Endodermal cell (in vitro differentiated cells): ENCODE measurements at regions not wholly inside any gene's neighbourhood (a gene's known extent, or its start where the extent isn't known, plus 50 kb on each side); places are given as distances from the start of the nearest gene placed in this dataset.

Experiments
- DNase-seq: peaks from one replicate; pipeline ENCODE4 v3.0.0-alpha.2; 2017
- H3K27ac ChIP-seq: 2 replicates; pipeline ENCODE4 v1.5.1; 2013; ENCODE audit warnings: mild to moderate bottlenecking, low read depth, low read length, moderate library complexity
- H3K27me3 ChIP-seq: 2 replicates; pipeline ENCODE4 v1.6.1; 2013; ENCODE audit warnings: mild to moderate bottlenecking, low read length, moderate library complexity; ENCODE audit not compliant: insufficient read depth, control insufficient read depth, poor library complexity, severe bottlenecking
- H3K36me3 ChIP-seq: 2 replicates; pipeline ENCODE4 v1.7.0; 2013; ENCODE audit warnings: mild to moderate bottlenecking, low read length, moderate library complexity; ENCODE audit not compliant: control insufficient read depth, insufficient read depth
- H3K4me1 ChIP-seq: one replicate; pipeline ENCODE4 v1.7.0; 2013; ENCODE audit warnings: low read length; ENCODE audit not compliant: control insufficient read depth, insufficient read depth
- H3K4me3 ChIP-seq: 2 replicates; pipeline ENCODE4 v1.5.1; 2013; ENCODE audit warnings: mild to moderate bottlenecking, low read length, moderate library complexity
- H3K9ac ChIP-seq: 2 replicates; pipeline ENCODE4 v1.6.1; 2013; ENCODE audit warnings: mild to moderate bottlenecking, low read length, moderate library complexity; ENCODE audit not compliant: poor library complexity, severe bottlenecking; ENCODE audit errors: extremely low read depth
- H3K9me3 ChIP-seq: 2 replicates; pipeline ENCODE4 v1.6.1; 2013; ENCODE audit warnings: mild to moderate bottlenecking, low read length, moderate library complexity; ENCODE audit not compliant: control insufficient read depth
- H3K27ac Mint-ChIP-seq: 2 replicates; pipeline ENCODE4 v1.8.0; 2020; ENCODE audit warnings: mixed read lengths
- H3K27me3 Mint-ChIP-seq: 2 replicates; pipeline ENCODE4 v1.8.0; 2021; ENCODE audit warnings: mild to moderate bottlenecking, mixed read lengths; ENCODE audit not compliant: insufficient read depth
- H3K36me3 Mint-ChIP-seq: 2 replicates; pipeline ENCODE4 v1.8.0; 2020; ENCODE audit warnings: low read depth, mixed read lengths
- H3K4me1 Mint-ChIP-seq: 2 replicates; pipeline ENCODE4 v1.8.0; 2020; ENCODE audit warnings: mixed read lengths
- H3K4me3 Mint-ChIP-seq: 2 replicates; pipeline ENCODE4 v1.8.0; 2020; ENCODE audit warnings: mild to moderate bottlenecking, moderate library complexity, mixed read lengths
- H3K9me3 Mint-ChIP-seq: 2 replicates; pipeline ENCODE4 v1.8.0; 2020; ENCODE audit warnings: mild to moderate bottlenecking, mixed read lengths
- WGBS, 2 experiments: methylation state at CpG; one replicate each; pipeline versions ENCODE4 v1.1.5 to v1.1.7; 2013; ENCODE audit warnings: missing lambda C conversion rate in 2 of 2, mixed read lengths in 1 of 2; ENCODE audit not compliant: insufficient coverage in 1 of 2, insufficient read length in 1 of 2; 5-methylcytosine and 5-hydroxymethylcytosine counted together
- TF ChIP-seq, protein P1 (sequence below): fragments of 200-600 bp; sonication (generic); conservative IDR thresholded peaks from 2 replicates; pipeline ENCODE4 v1.5.0; 2021; ENCODE audit warnings: antibody characterized with exemption, mild to moderate bottlenecking

DNA sequence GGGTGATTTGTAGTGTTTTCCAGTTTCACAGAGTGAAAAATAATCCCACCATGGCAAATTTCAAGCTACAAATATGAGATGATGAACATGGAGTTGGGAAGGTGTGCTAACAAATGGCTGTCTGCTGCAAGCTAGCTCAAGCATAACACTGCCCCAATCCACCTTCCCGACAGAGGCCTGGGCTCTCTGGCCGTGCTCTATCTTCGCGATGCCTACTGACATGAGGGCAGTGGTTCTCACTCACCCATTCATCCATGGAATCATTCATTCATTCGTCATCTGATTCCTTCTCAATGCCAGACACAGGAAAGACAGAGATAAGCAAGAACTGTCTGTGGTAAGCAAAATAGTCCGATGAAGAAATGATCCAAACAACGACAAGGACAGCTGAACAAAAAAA lies 65.4 kb downstream of the ZNF467 start:
- Mint-ChIP-seq H3K9me3 (peaks cover 38% of the 10 kb centered on the region), H3K36me3 (peaks cover 3% of the 10 kb centered on the region), H3K4me3 (no peak overlapping the region), H3K4me1 (peaks cover 6% of the 10 kb centered on the region), H3K27ac (no peak overlapping the region), H3K27me3 (peaks cover 8% of the 10 kb centered on the region)
- no peaks in the 10 kb centered on the region for H3K36me3 ChIP-seq
- DNase-seq, result no peak
- H3K9ac ChIP-seq, result no peak overlapping the region
- H3K27ac ChIP-seq, result no peak overlapping the region
- WGBS, 2 experiments, result 90% methylated on average over 7 of the region's 7 CpGs; no CpG with 5 or more reads in 1 of the 2 experiments
- H3K4me3 ChIP-seq, result no peak overlapping the region
- TF ChIP-seq, protein P1, sequence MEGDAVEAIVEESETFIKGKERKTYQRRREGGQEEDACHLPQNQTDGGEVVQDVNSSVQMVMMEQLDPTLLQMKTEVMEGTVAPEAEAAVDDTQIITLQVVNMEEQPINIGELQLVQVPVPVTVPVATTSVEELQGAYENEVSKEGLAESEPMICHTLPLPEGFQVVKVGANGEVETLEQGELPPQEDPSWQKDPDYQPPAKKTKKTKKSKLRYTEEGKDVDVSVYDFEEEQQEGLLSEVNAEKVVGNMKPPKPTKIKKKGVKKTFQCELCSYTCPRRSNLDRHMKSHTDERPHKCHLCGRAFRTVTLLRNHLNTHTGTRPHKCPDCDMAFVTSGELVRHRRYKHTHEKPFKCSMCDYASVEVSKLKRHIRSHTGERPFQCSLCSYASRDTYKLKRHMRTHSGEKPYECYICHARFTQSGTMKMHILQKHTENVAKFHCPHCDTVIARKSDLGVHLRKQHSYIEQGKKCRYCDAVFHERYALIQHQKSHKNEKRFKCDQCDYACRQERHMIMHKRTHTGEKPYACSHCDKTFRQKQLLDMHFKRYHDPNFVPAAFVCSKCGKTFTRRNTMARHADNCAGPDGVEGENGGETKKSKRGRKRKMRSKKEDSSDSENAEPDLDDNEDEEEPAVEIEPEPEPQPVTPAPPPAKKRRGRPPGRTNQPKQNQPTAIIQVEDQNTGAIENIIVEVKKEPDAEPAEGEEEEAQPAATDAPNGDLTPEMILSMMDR, result no peak
- H3K4me1 ChIP-seq, result no peaks in the 10 kb centered on the region
- no peaks in the 10 kb centered on the region for H3K27me3 ChIP-seq
- H3K9me3 ChIP-seq, result peaks cover 19% of the 10 kb centered on the region

DNA sequence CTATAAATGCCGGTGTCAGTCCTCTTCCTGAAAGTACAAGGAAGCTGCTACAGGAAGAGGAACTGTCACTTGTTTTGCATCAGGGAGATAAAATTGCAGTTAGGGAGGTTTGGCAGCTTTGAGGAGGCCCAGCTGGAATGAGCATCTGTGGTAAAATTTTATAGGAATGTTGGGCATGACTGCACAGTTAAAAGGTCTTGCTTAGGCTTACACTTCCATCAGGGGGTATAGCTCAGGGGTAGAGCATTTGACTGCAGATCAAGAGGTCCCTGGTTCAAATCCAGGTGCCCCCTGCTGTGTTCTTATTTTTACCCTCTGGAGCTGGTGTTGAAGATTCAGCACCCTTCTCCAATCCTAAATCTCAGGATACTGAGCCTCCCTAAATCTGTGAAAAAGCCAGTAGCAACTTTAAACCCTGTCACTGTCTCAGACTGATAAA lies 65.9 kb downstream of the ZNF467 start:
- Mint-ChIP-seq H3K4me3 (no peak overlapping the region), H3K9me3 (peaks cover 34% of the 10 kb centered on the region), H3K36me3 (no peaks in the 10 kb centered on the region), H3K27me3 (peaks cover 4% of the 10 kb centered on the region), H3K4me1 (peaks cover 8% of the 10 kb centered on the region), H3K27ac (no peak overlapping the region)
- Histone ChIP-seq H3K27ac (no peak overlapping the region), H3K36me3 (no peaks in the 10 kb centered on the region), H3K9ac (no peak overlapping the region), H3K4me1 (no peaks in the 10 kb centered on the region), H3K27me3 (no peaks in the 10 kb centered on the region), H3K4me3 (no peak overlapping the region), H3K9me3 (peaks cover 19% of the 10 kb centered on the region)
- 84 to 90% methylated on average over 1 of the region's 1 CpG for WGBS, 2 experiments
- TF ChIP-seq, protein P1, result no peak
- DNase-seq, result peak; percentile 58

DNA sequence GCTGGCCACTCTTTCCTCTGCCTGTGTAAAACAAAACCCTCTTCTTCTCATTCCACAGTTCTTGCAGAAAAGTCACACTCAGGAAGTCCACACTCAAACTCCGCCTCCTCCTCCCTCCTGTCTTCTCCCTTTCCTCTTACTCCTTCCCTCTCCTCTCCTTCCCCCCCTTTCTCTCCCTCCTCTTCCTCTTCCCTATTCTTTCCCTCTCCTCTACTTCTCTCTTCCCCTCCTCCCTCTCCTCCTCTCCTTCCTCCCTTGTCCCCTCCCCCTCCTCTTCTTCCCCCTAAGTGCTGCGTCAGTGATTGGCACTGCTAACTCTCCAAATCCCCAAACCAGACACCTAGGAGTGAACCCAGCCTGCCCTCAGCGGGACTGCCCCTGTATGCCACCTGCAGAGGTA lies 67.0 kb downstream of the ZNF467 start:
- Histone ChIP-seq H3K9ac (no peak overlapping the region), H3K36me3 (no peaks in the 10 kb centered on the region), H3K4me1 (no peaks in the 10 kb centered on the region), H3K9me3 (peaks cover 13% of the 10 kb centered on the region), H3K27ac (no peak overlapping the region), H3K27me3 (no peaks in the 10 kb centered on the region), H3K4me3 (no peak overlapping the region)
- Mint-ChIP-seq H3K9me3 (peaks cover 25% of the 10 kb centered on the region), H3K27ac (no peak overlapping the region), H3K27me3 (no peaks in the 10 kb centered on the region), H3K4me1 (peaks cover 8% of the 10 kb centered on the region), H3K4me3 (no peak overlapping the region), H3K36me3 (no peaks in the 10 kb centered on the region)
- TF ChIP-seq, protein P1, result no peak
- WGBS, 2 experiments, result 70 to 73% methylated on average over 3 of the region's 3 CpGs
- no peak for DNase-seq
